ENCODE measurements at regions not wholly inside any gene's neighbourhood (a gene's known extent, or its start where the extent isn't known, plus 50 kb on each side); places are given as distances from the start of the nearest gene placed in this dataset.

DNA sequence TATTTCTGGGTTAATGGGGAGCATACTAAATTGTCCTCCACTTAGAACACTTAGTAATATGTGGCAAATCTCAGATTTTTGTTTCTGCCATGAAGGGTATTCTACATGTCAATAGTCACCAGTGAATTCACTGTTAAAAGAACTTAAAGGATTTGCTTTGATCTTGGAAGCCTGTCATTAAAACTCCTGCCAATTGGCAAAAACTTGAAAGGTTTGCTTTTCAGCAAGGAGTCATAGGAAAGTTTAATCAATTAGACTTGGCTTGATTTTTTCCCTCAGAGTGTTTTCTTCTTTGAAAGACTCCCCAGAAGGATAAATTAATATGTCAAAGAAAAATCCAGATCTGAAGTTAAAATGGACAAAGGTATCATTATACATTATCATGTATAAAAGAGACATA, 671.9 kb upstream of the PKDCC start:
- TF ChIP-seq POLR2AphosphoS5 (IDR thresholded peaks at IDR 0.05), result no peak
- TF ChIP-seq, protein P1, sequence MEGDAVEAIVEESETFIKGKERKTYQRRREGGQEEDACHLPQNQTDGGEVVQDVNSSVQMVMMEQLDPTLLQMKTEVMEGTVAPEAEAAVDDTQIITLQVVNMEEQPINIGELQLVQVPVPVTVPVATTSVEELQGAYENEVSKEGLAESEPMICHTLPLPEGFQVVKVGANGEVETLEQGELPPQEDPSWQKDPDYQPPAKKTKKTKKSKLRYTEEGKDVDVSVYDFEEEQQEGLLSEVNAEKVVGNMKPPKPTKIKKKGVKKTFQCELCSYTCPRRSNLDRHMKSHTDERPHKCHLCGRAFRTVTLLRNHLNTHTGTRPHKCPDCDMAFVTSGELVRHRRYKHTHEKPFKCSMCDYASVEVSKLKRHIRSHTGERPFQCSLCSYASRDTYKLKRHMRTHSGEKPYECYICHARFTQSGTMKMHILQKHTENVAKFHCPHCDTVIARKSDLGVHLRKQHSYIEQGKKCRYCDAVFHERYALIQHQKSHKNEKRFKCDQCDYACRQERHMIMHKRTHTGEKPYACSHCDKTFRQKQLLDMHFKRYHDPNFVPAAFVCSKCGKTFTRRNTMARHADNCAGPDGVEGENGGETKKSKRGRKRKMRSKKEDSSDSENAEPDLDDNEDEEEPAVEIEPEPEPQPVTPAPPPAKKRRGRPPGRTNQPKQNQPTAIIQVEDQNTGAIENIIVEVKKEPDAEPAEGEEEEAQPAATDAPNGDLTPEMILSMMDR (IDR thresholded peaks at IDR 0.05), result no peak

Data from sigmoid colon (tissue), 4 donors.